Effector CD4-positive, alpha-beta T cell (primary cell): ENCODE measurements at regions not wholly inside any gene's neighbourhood (a gene's known extent, or its start where the extent isn't known, plus 50 kb on each side); places are given as distances from the start of the nearest gene placed in this dataset.
"Not testable (repeated sequence)": the region's sequence is repeated elsewhere in the genome, so short reads cannot be mapped to it uniquely, and the experiment has no call there.

ENCODE experiments used
- DNase-seq: peaks from one replicate; pipeline ENCODE4 v3.0.0-alpha.2; 2020

DNA sequence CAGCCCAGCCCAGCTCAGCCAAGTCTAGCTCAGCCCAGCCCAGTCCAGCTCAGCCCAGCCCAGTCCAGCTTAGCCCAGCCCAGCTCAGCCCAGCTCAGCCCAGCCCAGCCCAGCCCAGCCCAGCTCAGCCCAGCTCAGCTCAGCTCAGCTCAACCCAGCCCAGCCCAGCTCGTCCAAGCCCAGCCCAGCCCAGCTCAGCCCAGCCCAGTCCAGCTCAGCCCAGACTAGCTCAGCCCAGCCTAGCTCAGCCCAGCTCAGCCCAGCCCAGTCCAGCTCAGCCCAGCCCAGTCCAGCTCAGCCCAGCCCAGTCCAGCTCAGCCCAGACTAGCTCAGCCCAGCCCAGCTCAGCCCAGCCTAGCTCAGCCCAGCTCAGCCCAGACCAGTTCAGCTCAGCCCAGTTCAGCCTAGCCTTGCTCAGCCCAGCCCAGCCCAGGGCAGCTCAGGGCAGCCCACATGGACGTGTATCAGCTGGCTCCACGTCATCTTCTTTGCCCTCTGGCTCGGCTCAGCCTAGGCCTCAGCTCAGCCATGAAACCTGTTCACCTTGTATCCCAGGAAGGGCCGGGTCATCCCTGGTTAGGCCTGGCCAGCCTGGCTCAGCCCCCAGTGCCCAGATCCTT, 185.6 kb downstream of the TMEM121 start:
- DNase-seq: no peak

- not testable (repeated sequence) for DNase-seq
Observed at GRCh38 chr14:105712670-105713069, 186.3 kb downstream of the TMEM121 start.

DNA sequence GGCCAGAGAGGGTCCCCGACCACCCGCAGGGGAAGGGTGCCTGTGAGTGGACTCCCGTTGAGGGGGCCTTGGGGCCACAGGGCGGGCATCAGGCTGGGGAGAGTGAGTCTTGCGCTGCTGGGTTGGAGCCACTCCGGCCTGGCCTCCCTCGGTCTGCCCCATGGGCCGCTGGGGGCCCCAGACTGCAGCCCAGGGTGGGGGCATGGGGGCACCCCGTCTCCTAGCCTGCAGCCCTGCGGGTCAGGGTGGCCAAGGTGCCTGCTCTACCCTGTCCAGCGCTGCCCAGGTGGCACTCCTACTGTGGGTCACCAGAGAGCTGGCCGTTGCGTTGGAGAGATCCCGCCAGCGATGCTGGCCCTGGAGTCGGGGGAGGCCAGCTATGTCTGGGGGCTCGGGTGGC, 186.8 kb downstream of the TMEM121 start:
- DNase-seq: not testable (repeated sequence)

DNA sequence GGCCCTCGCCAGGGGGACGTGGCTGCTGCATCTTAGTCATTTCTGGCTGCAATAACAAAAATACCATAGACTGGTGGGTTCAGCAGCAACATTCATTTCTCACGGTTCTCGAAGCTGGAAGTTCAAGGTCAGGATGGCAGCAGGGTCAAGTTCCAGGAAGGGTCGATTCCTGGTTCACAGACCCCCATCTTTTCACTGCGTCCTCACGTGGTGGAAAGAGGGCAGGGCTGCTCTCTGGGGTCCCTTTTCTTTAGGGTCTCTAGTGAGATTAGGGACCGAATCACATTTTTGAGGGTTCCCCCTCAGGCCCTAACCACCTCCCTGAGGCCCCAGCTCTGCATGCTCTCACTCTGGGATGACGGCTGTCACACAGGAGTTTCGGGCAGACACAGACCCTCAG, 187.5 kb downstream of the TMEM121 start:
- DNase-seq: not testable (repeated sequence)

DNA sequence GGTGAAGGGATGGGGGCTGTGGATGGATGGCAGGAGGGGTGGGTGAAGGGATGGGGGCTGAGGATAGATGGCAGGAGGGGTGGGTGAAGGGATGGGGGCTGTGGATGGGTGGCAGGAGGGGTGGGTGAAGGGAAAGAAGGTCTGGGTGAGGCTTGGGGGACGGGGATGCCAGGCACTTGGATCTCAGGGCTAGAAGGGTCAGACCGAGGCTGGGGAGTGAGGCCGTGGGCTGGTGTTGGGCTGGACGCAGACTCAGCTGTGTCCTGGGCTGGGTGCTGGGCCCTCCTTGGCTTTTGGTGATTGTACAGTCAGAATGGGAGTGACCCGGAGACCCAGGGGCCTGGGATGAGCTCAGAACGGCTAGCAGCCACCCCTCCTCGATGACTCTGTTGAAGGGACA, 192.4 kb downstream of the TMEM121 start:
- DNase-seq: not testable (repeated sequence)

DNA sequence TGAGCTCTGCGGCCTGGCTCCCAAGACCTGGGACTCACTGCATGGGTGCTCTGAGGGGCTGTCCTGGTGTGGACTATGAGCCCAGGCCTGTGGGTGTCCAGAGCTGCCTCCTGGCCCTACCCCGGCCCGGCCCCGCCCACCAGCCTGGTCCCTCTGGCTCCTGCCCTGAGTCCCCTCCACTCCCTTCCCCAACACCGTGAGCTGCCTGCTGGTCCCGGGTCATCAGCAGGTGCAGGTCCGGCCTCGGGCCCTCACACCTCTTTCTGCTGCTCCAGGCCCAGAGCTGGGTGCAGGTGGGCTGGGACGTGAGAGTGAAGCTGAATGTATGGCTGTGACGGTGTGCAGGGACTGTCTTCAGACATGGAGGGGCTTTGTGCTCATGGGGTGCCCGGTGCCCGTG, 193.7 kb downstream of the TMEM121 start:
- DNase-seq: not testable (repeated sequence)

- not testable (repeated sequence) for DNase-seq
Observed at GRCh38 chr14:105720852-105721601, 194.6 kb downstream of the TMEM121 start.

DNA sequence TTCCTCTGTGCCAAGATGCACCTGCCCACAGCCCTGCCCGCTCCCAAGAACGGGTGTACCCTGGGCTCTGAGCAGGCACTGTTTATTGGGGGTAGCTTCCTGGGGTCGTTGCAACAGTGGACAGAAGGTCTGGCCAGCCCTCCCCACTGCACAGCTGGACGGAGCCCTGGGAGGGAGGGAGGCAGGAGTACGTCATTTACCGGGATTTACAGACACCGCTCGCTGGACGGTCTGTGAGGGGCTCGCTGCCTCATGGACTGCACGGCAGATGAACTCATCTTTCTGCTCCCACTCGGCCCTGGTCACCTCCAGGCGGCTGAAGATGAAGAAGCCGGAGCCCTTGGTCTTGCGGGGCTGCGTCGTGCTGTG, 195.2 kb downstream of the TMEM121 start:
- not testable (repeated sequence) for DNase-seq

DNA sequence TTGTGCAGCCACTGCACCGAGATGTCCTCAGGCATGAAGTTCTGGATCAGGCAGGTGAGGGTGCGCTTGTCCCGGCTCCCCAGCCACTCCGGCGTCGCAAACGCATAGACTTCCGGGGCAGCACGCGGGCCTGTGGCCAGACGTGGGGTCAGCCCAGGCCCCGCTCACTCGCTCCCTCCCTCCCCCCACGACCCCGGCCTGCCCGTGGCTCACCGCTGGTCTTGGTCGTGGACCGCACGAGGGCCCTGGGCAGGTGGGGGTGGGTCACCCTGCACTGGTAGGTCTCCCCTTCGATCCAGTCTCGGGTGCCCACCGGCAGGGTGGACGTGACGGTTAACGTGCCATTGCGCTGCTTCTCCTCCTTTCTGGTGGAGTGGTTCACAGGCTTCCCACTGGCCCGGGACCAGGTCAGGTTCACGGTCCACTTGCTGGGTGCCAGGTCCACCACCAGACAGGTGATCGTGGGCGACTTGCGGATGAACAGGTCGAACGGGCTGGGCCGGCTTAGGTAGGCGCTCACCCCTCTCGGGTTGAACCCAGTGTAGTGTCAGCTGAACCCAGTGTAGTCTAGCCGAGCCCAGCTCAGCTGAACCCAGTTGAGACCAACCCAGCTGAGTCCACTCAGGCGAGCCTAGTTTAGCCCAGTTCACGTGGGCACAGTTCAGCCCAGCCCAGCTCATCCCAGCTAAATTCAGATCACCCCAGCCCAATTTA, 195.8 kb downstream of the TMEM121 start:
- not testable (repeated sequence) for DNase-seq

DNA sequence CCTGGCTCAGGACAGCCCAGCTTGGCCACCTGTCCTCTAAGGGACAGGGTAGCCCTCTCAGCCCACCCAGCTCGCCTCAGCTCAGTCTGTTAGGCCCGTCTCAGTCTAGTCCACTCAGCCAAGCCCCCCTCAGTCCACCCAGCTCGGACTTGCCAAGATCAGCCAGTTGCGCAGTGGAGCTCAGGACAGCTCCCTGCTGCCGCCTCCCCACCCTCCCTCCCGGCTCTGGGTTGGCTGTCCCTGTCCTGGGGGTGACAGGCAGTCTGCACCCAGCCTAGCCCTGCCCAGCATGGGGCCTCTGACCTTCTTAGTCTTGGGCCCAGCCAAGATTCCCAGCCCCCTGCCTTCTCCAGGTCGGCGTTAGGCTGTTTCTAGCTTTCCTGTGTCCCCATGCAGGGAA, 196.9 kb downstream of the TMEM121 start:
- not testable (repeated sequence) for DNase-seq

GRCh38 chr14:105723776-105724175, 197.4 kb downstream of the TMEM121 start:
- not testable (repeated sequence) for DNase-seq

- not testable (repeated sequence) for DNase-seq
Observed at GRCh38 chr14:105729825-105730368, 203.5 kb downstream of the TMEM121 start.

GRCh38 chr14:105730731-105731130, 204.3 kb downstream of the TMEM121 start:
- not testable (repeated sequence) for DNase-seq

DNA sequence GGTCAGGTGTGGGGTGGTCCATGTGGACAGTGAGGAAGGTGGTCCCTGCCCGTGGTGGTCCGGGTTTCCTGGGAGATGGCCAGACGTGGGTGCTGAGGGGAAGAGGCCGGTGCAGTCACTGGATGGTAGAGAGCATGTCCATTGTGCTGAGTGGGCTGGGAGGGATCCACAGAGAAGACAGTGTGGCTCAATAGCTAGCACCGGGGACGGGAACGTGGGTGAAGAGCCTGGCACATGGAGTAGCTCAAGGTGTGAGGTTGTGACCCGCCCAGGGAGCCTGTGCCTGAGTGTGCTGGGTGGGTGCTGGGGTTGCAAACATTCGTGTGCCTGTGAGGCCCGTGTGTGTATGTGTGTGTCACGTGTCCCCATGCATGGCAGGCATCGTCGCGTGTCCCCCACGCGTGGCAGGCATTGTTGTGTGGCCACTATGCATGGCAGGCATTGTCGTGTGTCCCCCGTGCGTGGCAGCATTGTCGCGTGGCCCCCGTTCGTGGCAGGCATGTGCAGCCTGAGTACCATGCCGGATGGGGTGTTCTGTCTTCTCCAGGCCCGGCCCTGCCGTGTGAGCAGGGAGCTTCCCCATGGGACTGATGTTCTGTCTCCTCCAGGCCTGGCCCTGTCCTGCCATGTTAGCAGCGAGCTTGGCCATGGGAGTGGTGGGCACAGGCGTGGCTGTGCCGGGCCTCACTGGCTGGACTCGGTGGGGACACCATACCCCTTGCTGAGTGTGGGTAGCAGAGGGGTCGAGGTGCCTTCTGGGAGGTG, 205.0 kb downstream of the TMEM121 start:
- not testable (repeated sequence) for DNase-seq

DNA sequence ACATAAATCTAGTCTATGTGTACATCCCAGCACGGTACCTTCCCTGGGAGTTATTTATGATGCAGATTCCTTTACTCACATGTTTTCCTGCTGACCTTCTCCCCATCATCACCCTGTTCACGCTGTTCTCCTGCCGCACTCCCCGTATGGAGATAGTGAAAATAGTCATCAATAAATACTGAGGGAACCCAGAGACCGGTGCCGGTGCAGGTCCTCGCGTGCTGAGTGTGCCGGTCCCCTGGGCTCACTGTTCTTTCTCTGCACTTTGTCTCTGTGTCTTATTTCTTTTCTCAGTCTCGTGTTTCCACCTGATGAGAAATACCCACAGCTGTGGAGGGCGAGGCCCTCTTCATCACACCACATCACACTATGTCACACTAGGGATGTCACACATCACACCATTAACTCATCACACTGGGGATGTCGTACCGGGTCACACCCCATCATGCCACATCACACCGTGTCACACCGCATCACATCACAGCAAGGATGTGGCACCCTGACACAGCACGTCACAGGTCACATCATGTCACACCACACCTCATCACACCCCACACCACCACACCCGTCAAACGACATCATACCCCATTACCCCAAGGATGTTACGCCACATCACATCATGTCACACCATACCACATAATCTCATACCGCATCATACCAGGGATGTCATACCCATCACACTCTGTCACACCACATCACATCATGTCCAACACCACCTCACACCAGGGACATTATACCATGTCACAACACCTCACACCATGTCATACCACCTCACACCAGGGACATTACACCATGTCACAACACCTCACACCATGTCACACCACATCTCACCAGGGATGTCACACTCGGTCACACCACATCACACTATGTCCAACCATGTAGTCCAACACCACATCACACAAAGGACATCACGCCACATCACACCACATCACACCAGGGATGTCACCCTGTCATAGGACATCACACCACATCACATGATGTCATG, 207.0 kb downstream of the TMEM121 start:
- no peak for DNase-seq

- DNase-seq: not testable (repeated sequence)
Observed at GRCh38 chr14:105734241-105734640, 207.9 kb downstream of the TMEM121 start.

DNA sequence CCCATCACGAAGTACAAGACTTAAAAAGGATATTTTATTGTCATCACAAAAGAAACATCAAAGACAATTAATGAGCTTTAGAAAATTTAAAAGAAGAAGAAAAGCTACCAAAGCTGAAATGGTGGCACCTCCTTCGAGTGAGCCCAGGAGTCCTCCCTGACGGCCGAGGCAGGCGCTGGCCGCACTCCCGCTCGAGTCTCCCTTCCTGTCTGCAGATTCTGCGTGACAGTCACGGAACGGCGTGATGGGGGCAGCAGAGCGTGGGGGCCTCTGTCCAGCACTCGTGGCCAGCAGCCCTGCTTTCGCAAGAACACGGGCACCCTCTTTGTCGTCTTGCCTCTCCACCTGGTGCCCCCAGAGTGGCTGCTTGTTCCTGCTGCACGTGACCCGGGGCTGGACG, 209.9 kb downstream of the TMEM121 start:
- not testable (repeated sequence) for DNase-seq

GRCh38 chr14:105737504-105738246, 211.3 kb downstream of the TMEM121 start:
- no peak for DNase-seq

DNA sequence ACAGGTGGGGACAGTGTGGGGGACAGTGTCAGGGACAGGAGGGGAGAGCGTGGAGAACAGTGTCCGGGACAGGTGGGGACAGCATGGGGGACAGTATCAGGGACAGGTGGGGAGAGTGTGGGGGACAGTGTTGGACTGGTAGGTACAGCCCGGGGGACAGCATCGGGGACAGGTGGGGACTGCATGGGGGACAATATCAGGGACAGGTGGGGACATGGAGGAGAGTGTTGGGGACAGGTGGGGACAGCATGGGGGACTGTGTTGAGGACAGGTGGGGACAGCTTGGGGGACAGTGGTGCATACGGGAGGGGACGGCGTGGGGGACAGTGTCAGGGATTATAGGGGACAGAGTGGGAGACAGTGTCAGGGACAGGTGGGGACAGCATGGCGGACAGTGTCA, 212.3 kb downstream of the TMEM121 start:
- no peak for DNase-seq

DNA sequence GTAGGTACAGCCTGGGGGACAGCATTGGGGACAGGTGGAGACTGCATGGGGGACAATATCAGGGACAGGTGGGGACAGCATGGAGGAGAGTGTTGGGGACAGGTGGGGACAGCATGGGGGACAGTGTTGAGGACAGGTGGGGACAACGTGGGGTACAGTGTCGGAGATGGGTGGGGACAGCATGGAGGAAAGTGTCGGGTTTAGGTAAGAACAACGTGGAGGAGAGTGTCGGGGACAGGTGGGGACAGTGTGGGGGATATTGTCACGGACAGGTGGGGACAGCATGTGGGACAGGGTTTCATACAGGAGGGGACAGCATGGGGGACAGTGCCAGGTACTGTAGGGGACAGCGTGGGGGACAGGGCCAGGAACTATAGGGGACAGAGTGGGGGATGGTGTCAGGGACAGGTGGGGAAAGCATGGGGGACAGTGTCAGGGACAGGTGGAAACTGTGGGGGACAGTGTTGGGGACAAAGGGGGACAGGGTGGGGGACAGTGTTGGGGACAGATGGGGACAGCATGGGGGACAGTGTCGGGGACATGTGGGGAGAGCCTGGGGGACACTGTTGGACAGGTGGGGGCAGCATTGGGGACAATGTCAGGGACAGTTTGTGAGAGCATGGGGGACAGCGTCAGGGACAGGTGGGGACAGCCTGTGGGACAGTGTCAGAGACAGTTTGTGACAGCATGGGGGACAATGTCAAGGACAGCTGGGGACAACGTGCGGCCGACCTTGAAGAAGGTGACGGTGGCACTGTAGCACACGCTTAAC, 213.1 kb downstream of the TMEM121 start:
- DNase-seq: no peak
